BLaER1 treated with 17β-estradiol and CSF1 and Interleukin-3, amounts not matched to agents 10 nM and 100 nM (cell line): ENCODE measurements at regions not wholly inside any gene's neighbourhood (a gene's known extent, or its start where the extent isn't known, plus 50 kb on each side); places are given as distances from the start of the nearest gene placed in this dataset.
A peak's percentile ranks its signal among the peaks of the same experiment; 100 is the strongest.
"Not testable (repeated sequence)": the region's sequence is repeated elsewhere in the genome, so short reads cannot be mapped to it uniquely, and the experiment has no call there.

Experiments
- H3K27ac ChIP-seq, 11 experiments: shearing (Covaris generic); formaldehyde crosslinking; 2 replicates each; pipeline ENCODE4 v1.8.1; 2022
- H3K27me3 ChIP-seq, 11 experiments: shearing (Covaris generic); formaldehyde crosslinking; 2 replicates each; pipeline ENCODE4 v1.8.1; 2022
- H3K36me3 ChIP-seq, 11 experiments: shearing (Covaris generic); formaldehyde crosslinking; 2 replicates each; pipeline ENCODE4 v1.8.1; 2022
- H3K4me1 ChIP-seq, 10 experiments: shearing (Covaris generic); formaldehyde crosslinking; 2 replicates each; pipeline ENCODE4 v1.8.1; 2022
- H3K4me2 ChIP-seq, 11 experiments: shearing (Covaris generic); formaldehyde crosslinking; 2 replicates each; pipeline ENCODE4 v1.8.1; 2022
- H3K4me3 ChIP-seq, 10 experiments: shearing (Covaris generic); formaldehyde crosslinking; 2 replicates each; pipeline ENCODE4 v1.8.1; 2022
- H3K9ac ChIP-seq, 11 experiments: shearing (Covaris generic); formaldehyde crosslinking; 2 replicates each; pipeline ENCODE4 v1.8.1; 2022
- H3K9me3 ChIP-seq, 11 experiments: shearing (Covaris generic); formaldehyde crosslinking; replicated peaks in 1 of 11; 2 replicates each; pipeline ENCODE4 v1.8.1; 2022
- H4K20me1 ChIP-seq, 11 experiments: shearing (Covaris generic); formaldehyde crosslinking; 2 replicates each; pipeline ENCODE4 v1.8.1; 2022
- Cebpa-rat ChIP-seq, 11 experiments: shearing (Covaris generic); IDR thresholded peaks; 2 replicates each; pipeline ENCODE4 v1.8.1; 2022

GRCh38 chr9:15372455-15372854 lies 50.2 kb upstream of the SNAPC3 start:
- Histone ChIP-seq H3K27ac (no peak overlapping the region), H3K9ac (no peak overlapping the region), H3K4me1 (peaks cover 0 to 9% (median 0%) of the 10 kb centered on the region in 10 experiments; a peak in 3 of 20 replicates), H3K4me3 (no peak overlapping the region), H3K9me3 (peaks cover 0 to 15% (median 0%) of the 10 kb centered on the region in 11 experiments; a peak in 4 of 22 replicates), H3K4me2 (no peak overlapping the region), H3K27me3 (no peaks in the 10 kb centered on the region), H4K20me1 (no peaks in the 10 kb centered on the region), H3K36me3 (no peaks in the 10 kb centered on the region)
- no peak for TF ChIP-seq Cebpa-rat (IDR thresholded peaks at IDR 0.05)

GRCh38 chr9:15371448-15371845 lies 51.2 kb upstream of the SNAPC3 start:
- H3K9ac ChIP-seq = no peak overlapping the region
- no peaks in the 10 kb centered on the region for H4K20me1 ChIP-seq
- no peaks in the 10 kb centered on the region for H3K27me3 ChIP-seq
- no peak overlapping the region for H3K4me3 ChIP-seq
- H3K27ac ChIP-seq = no peak overlapping the region
- peaks cover 0 to 9% (median 0%) of the 10 kb centered on the region in 10 experiments; a peak in 3 of 20 replicates for H3K4me1 ChIP-seq
- no peak for TF ChIP-seq Cebpa-rat (IDR thresholded peaks at IDR 0.05)
- H3K4me2 ChIP-seq = peak overlapping the region in 2 of 11 experiments; percentile 7 to 32; a peak in 1 of 22 replicates
- peaks cover 0 to 15% (median 0%) of the 10 kb centered on the region in 11 experiments; a peak in 4 of 22 replicates for H3K9me3 ChIP-seq
- no peaks in the 10 kb centered on the region for H3K36me3 ChIP-seq

GRCh38 chr9:15370466-15371447 lies 51.9 kb upstream of the SNAPC3 start:
- Histone ChIP-seq H3K36me3 (no peaks in the 10 kb centered on the region), H3K4me3 (no peak overlapping the region), H3K27ac (no peak overlapping the region), H3K27me3 (no peaks in the 10 kb centered on the region), H3K4me2 (peak overlapping the region in 2 of 11 experiments; percentile 7 to 32; a peak in 2 of 22 replicates), H3K4me1 (peaks cover 0 to 9% (median 0%) of the 10 kb centered on the region in 10 experiments; a peak in 3 of 20 replicates), H4K20me1 (no peaks in the 10 kb centered on the region), H3K9ac (no peak overlapping the region), H3K9me3 (peaks cover 0 to 10% (median 0%) of the 10 kb centered on the region in 11 experiments; a peak in 2 of 22 replicates)
- TF ChIP-seq Cebpa-rat (IDR thresholded peaks at IDR 0.05) = no peak

- no peak overlapping the region for H3K27ac ChIP-seq
- H3K4me3 ChIP-seq = no peak overlapping the region
- H3K36me3 ChIP-seq = no peaks in the 10 kb centered on the region
- peaks cover 0 to 9% (median 0%) of the 10 kb centered on the region in 10 experiments; a peak in 3 of 20 replicates for H3K4me1 ChIP-seq
- H3K4me2 ChIP-seq = no peak overlapping the region
- H3K9ac ChIP-seq = no peak overlapping the region
- no peak for TF ChIP-seq Cebpa-rat (IDR thresholded peaks at IDR 0.05)
- no peaks in the 10 kb centered on the region for H4K20me1 ChIP-seq
- H3K9me3 ChIP-seq = peaks cover 3 to 15% (median 6%) of the 10 kb centered on the region in 11 experiments; a peak in 13 of 22 replicates
- H3K27me3 ChIP-seq = no peaks in the 10 kb centered on the region
Measured at GRCh38 chr9:15369871-15370270, 52.8 kb upstream of the SNAPC3 start.

- Histone ChIP-seq H3K27me3 (no peaks in the 10 kb centered on the region), H3K36me3 (no peaks in the 10 kb centered on the region), H3K4me2 (no peak overlapping the region), H3K4me1 (peaks cover 0 to 9% (median 0%) of the 10 kb centered on the region in 10 experiments; a peak in 3 of 20 replicates), H3K9me3 (peaks cover 6 to 12% (median 8%) of the 10 kb centered on the region in 11 experiments; a peak in 13 of 22 replicates), H3K27ac (no peak overlapping the region), H4K20me1 (no peaks in the 10 kb centered on the region), H3K9ac (no peak overlapping the region), H3K4me3 (no peak overlapping the region)
- TF ChIP-seq Cebpa-rat (IDR thresholded peaks at IDR 0.05) = no peak
Measured at GRCh38 chr9:15369238-15369637, 53.4 kb upstream of the SNAPC3 start.

GRCh38 chr9:15364975-15365553 lies 57.6 kb upstream of the SNAPC3 start:
- not testable (repeated sequence) for H3K4me1 ChIP-seq, H3K4me2 ChIP-seq, H3K27ac ChIP-seq, H4K20me1 ChIP-seq, H3K36me3 ChIP-seq, H3K27me3 ChIP-seq, H3K4me3 ChIP-seq, H3K9ac ChIP-seq
- peaks cover 6 to 12% (median 8%) of the 10 kb centered on the region in 11 experiments; a peak in 13 of 22 replicates for H3K9me3 ChIP-seq
- 0 out of 22 replicates have a peak, but pooled peaks of 1 of the 11 experiments have one; percentile 16 for TF ChIP-seq Cebpa-rat (IDR thresholded peaks at IDR 0.05)

GRCh38 chr9:15361737-15362136 lies 54.7 kb upstream of the TTC39B start:
- no peaks in the 10 kb centered on the region for H4K20me1 ChIP-seq
- peaks cover 0 to 5% (median 0%) of the 10 kb centered on the region in 10 experiments; a peak in 4 of 20 replicates for H3K4me1 ChIP-seq
- H3K27me3 ChIP-seq = no peaks in the 10 kb centered on the region
- no peak overlapping the region for H3K9ac ChIP-seq
- peak in 2 of 11 experiments; percentile 34 to 42; a peak in 1 of 22 replicates for TF ChIP-seq Cebpa-rat (IDR thresholded peaks at IDR 0.05)
- no peak overlapping the region for H3K4me2 ChIP-seq
- no peak overlapping the region for H3K27ac ChIP-seq
- H3K9me3 ChIP-seq = peaks cover 6 to 12% (median 8%) of the 10 kb centered on the region in 11 experiments; a peak in 13 of 22 replicates
- H3K4me3 ChIP-seq = no peak overlapping the region
- H3K36me3 ChIP-seq = no peaks in the 10 kb centered on the region

- no peaks in the 10 kb centered on the region for H3K36me3 ChIP-seq
- TF ChIP-seq Cebpa-rat (IDR thresholded peaks at IDR 0.05) = no peak
- no peak overlapping the region for H3K27ac ChIP-seq
- no peaks in the 10 kb centered on the region for H3K9me3 ChIP-seq
- H4K20me1 ChIP-seq = no peaks in the 10 kb centered on the region
- peaks cover 0 to 6% (median 0%) of the 10 kb centered on the region in 10 experiments; a peak in 6 of 20 replicates for H3K4me1 ChIP-seq
- H3K4me2 ChIP-seq = no peak overlapping the region
- no peak overlapping the region for H3K4me3 ChIP-seq
- no peak overlapping the region for H3K9ac ChIP-seq
- no peaks in the 10 kb centered on the region for H3K27me3 ChIP-seq
Measured at GRCh38 chr9:15357050-15357653, 50.1 kb upstream of the TTC39B start.
